ENCODE measurements at regions not wholly inside any gene's neighbourhood (a gene's known extent, or its start where the extent isn't known, plus 50 kb on each side); places are given as distances from the start of the nearest gene placed in this dataset.

- no peaks in the 10 kb centered on the region for H3K4me1 ChIP-seq (ENCODE audit: insufficient read depth, low read length, poor library complexity, severe bottlenecking)
- no peak overlapping the region for H3K27ac ChIP-seq (ENCODE audit: low read depth, low read length, poor library complexity, severe bottlenecking)
- intact Hi-C loops (cut with micrococcal nuclease; ENCODE audit: unreplicated experiment), result no loop called here
- no peaks in the 10 kb centered on the region for H4K20me1 ChIP-seq (ENCODE audit: insufficient read depth, low read length)
- H3K4me2 ChIP-seq (ENCODE audit: low read length), result no peak overlapping the region
- H3K9me2 ChIP-seq (ENCODE audit: insufficient read depth, low read length), result no peaks in the 10 kb centered on the region
- no peak for DNase-seq (ENCODE audit: low spot score)
- H3K9me3 ChIP-seq (ENCODE audit: low read length), result no peaks in the 10 kb centered on the region
- no peaks in the 10 kb centered on the region for H3K79me2 ChIP-seq (ENCODE audit: insufficient read depth, low read depth, low read length)
- POLR2A ChIA-PET, result no interaction called here
- TF ChIP-seq CTCF (conservative IDR thresholded peaks at IDR 0.05; ENCODE audit: low read length), result no peak
- TF ChIP-seq EZH2phosphoT487 (IDR thresholded peaks at IDR 0.05; ENCODE audit: borderline replicate concordance, low read depth, low read length), result no peak
- CTCF ChIA-PET (ENCODE audit: unreplicated experiment), result no interaction called here
- H3K4me3 ChIP-seq (ENCODE audit: low read depth, low read length, poor library complexity, severe bottlenecking), result no peak overlapping the region
- no TSS peak for BruUV-seq (replicated peaks)
- H2AFZ ChIP-seq (ENCODE audit: low read length), result no peak overlapping the region
- no peaks in the 10 kb centered on the region for H3K36me3 ChIP-seq (ENCODE audit: insufficient read depth, low read length)
Observed at GRCh38 chr2:208718828-208719227, 312.2 kb downstream of the PTH2R start.

GRCh38 chr2:208722731-208723130 lies 316.1 kb downstream of the PTH2R start:
- ChIA-PET POLR2A (no interaction called here), CTCF (ENCODE audit: unreplicated experiment) (no interaction called here)
- Histone ChIP-seq H3K9me3 (ENCODE audit: low read length) (no peaks in the 10 kb centered on the region), H3K9me2 (ENCODE audit: insufficient read depth, low read length) (no peaks in the 10 kb centered on the region), H3K4me3 (ENCODE audit: low read depth, low read length, poor library complexity, severe bottlenecking) (no peak overlapping the region), H4K20me1 (ENCODE audit: insufficient read depth, low read length) (no peaks in the 10 kb centered on the region), H3K27ac (ENCODE audit: low read depth, low read length, poor library complexity, severe bottlenecking) (no peak overlapping the region), H3K36me3 (ENCODE audit: insufficient read depth, low read length) (no peaks in the 10 kb centered on the region), H3K79me2 (ENCODE audit: insufficient read depth, low read depth, low read length) (no peaks in the 10 kb centered on the region), H3K4me1 (ENCODE audit: insufficient read depth, low read length, poor library complexity, severe bottlenecking) (no peaks in the 10 kb centered on the region), H3K4me2 (ENCODE audit: low read length) (no peak overlapping the region), H2AFZ (ENCODE audit: low read length) (no peak overlapping the region)
- no peak for DNase-seq (ENCODE audit: low spot score)
- no TSS peak for BruUV-seq (replicated peaks)
- intact Hi-C loops (cut with micrococcal nuclease; ENCODE audit: unreplicated experiment), result no loop called here
- TF ChIP-seq EZH2phosphoT487 (IDR thresholded peaks at IDR 0.05; ENCODE audit: borderline replicate concordance, low read depth, low read length) (no peak), CTCF (conservative IDR thresholded peaks at IDR 0.05; ENCODE audit: low read length) (no peak)

- H3K4me1 ChIP-seq (ENCODE audit: insufficient read depth, low read length, poor library complexity, severe bottlenecking), result no peaks in the 10 kb centered on the region
- H3K79me2 ChIP-seq (ENCODE audit: insufficient read depth, low read depth, low read length), result no peaks in the 10 kb centered on the region
- H2AFZ ChIP-seq (ENCODE audit: low read length), result no peak overlapping the region
- H3K4me3 ChIP-seq (ENCODE audit: low read depth, low read length, poor library complexity, severe bottlenecking), result no peak overlapping the region
- no peaks in the 10 kb centered on the region for H3K9me3 ChIP-seq (ENCODE audit: low read length)
- H3K4me2 ChIP-seq (ENCODE audit: low read length), result no peak overlapping the region
- no peaks in the 10 kb centered on the region for H3K9me2 ChIP-seq (ENCODE audit: insufficient read depth, low read length)
- CTCF ChIA-PET (ENCODE audit: unreplicated experiment), result no interaction called here
- no TSS peak for BruUV-seq (replicated peaks)
- no peaks in the 10 kb centered on the region for H4K20me1 ChIP-seq (ENCODE audit: insufficient read depth, low read length)
- intact Hi-C loops (cut with micrococcal nuclease; ENCODE audit: unreplicated experiment), result no loop called here
- no peaks in the 10 kb centered on the region for H3K36me3 ChIP-seq (ENCODE audit: insufficient read depth, low read length)
- H3K27ac ChIP-seq (ENCODE audit: low read depth, low read length, poor library complexity, severe bottlenecking), result no peak overlapping the region
- TF ChIP-seq CTCF (conservative IDR thresholded peaks at IDR 0.05; ENCODE audit: low read length) (no peak), EZH2phosphoT487 (IDR thresholded peaks at IDR 0.05; ENCODE audit: borderline replicate concordance, low read depth, low read length) (no peak)
- POLR2A ChIA-PET, result no interaction called here
- DNase-seq (ENCODE audit: low spot score), result no peak
Observed at GRCh38 chr2:208725280-208725679, 318.7 kb downstream of the PTH2R start.
